ENCODE measurements at regions not wholly inside any gene's neighbourhood (a gene's known extent, or its start where the extent isn't known, plus 50 kb on each side); places are given as distances from the start of the nearest gene placed in this dataset.

- H3K4me3 Mint-ChIP-seq: no peak overlapping the region
- H3K27ac Mint-ChIP-seq: no peak overlapping the region
- H3K36me3 Mint-ChIP-seq (ENCODE audit: low read depth): no peaks in the 10 kb centered on the region
- H3K9me3 Mint-ChIP-seq: no peaks in the 10 kb centered on the region
- no peaks in the 10 kb centered on the region for H3K27me3 Mint-ChIP-seq (ENCODE audit: low read depth)
- no peaks in the 10 kb centered on the region for H3K4me1 Mint-ChIP-seq (ENCODE audit: low read depth)
Measured at GRCh38 chr2:217689053-217689452, 313.7 kb downstream of the TNS1 start.

GRCh38 chr2:217688494-217688893 lies 314.3 kb downstream of the TNS1 start:
- Mint-ChIP-seq H3K4me3 (no peak overlapping the region), H3K9me3 (no peaks in the 10 kb centered on the region), H3K27me3 (ENCODE audit: low read depth) (no peaks in the 10 kb centered on the region), H3K4me1 (ENCODE audit: low read depth) (no peaks in the 10 kb centered on the region), H3K36me3 (ENCODE audit: low read depth) (no peaks in the 10 kb centered on the region), H3K27ac (no peak overlapping the region)

GRCh38 chr2:217687771-217688170 lies 315.0 kb downstream of the TNS1 start:
- H3K36me3 Mint-ChIP-seq (ENCODE audit: low read depth): no peaks in the 10 kb centered on the region
- no peaks in the 10 kb centered on the region for H3K4me1 Mint-ChIP-seq (ENCODE audit: low read depth)
- no peak overlapping the region for H3K27ac Mint-ChIP-seq
- no peaks in the 10 kb centered on the region for H3K9me3 Mint-ChIP-seq
- no peak overlapping the region for H3K4me3 Mint-ChIP-seq
- no peaks in the 10 kb centered on the region for H3K27me3 Mint-ChIP-seq (ENCODE audit: low read depth)

- Mint-ChIP-seq H3K4me1 (ENCODE audit: low read depth) (no peaks in the 10 kb centered on the region), H3K27me3 (ENCODE audit: low read depth) (no peaks in the 10 kb centered on the region), H3K27ac (no peak overlapping the region), H3K9me3 (no peaks in the 10 kb centered on the region), H3K4me3 (no peak overlapping the region), H3K36me3 (ENCODE audit: low read depth) (no peaks in the 10 kb centered on the region)
Measured at GRCh38 chr2:217685255-217685605, 317.6 kb downstream of the TNS1 start.

- Mint-ChIP-seq H3K27ac (no peak overlapping the region), H3K4me3 (no peak overlapping the region), H3K9me3 (no peaks in the 10 kb centered on the region), H3K27me3 (ENCODE audit: low read depth) (no peaks in the 10 kb centered on the region), H3K36me3 (ENCODE audit: low read depth) (no peaks in the 10 kb centered on the region), H3K4me1 (ENCODE audit: low read depth) (no peaks in the 10 kb centered on the region)
Measured at GRCh38 chr2:217684431-217685254, 318.2 kb downstream of the TNS1 start.

GRCh38 chr2:217683106-217683870 lies 319.5 kb downstream of the TNS1 start:
- Mint-ChIP-seq H3K9me3 (peaks cover 5% of the 10 kb centered on the region), H3K27me3 (ENCODE audit: low read depth) (no peaks in the 10 kb centered on the region), H3K36me3 (ENCODE audit: low read depth) (no peaks in the 10 kb centered on the region), H3K27ac (no peak overlapping the region), H3K4me1 (ENCODE audit: low read depth) (no peaks in the 10 kb centered on the region), H3K4me3 (no peak overlapping the region)

- H3K4me1 Mint-ChIP-seq (ENCODE audit: low read depth): no peaks in the 10 kb centered on the region
- H3K27ac Mint-ChIP-seq: no peak overlapping the region
- H3K36me3 Mint-ChIP-seq (ENCODE audit: low read depth): no peaks in the 10 kb centered on the region
- no peaks in the 10 kb centered on the region for H3K27me3 Mint-ChIP-seq (ENCODE audit: low read depth)
- peaks cover 5% of the 10 kb centered on the region for H3K9me3 Mint-ChIP-seq
- H3K4me3 Mint-ChIP-seq: no peak overlapping the region
Measured at GRCh38 chr2:217681791-217682190, 321.0 kb downstream of the TNS1 start.

- H3K4me3 Mint-ChIP-seq: no peak overlapping the region
- H3K9me3 Mint-ChIP-seq: peaks cover 6% of the 10 kb centered on the region
- H3K27me3 Mint-ChIP-seq (ENCODE audit: low read depth): no peaks in the 10 kb centered on the region
- H3K36me3 Mint-ChIP-seq (ENCODE audit: low read depth): no peaks in the 10 kb centered on the region
- H3K27ac Mint-ChIP-seq: no peak overlapping the region
- H3K4me1 Mint-ChIP-seq (ENCODE audit: low read depth): no peaks in the 10 kb centered on the region
Measured at GRCh38 chr2:217680381-217680780, 322.4 kb downstream of the TNS1 start.

GRCh38 chr2:217673627-217674026 lies 329.2 kb downstream of the TNS1 start:
- no peaks in the 10 kb centered on the region for H3K27me3 Mint-ChIP-seq (ENCODE audit: low read depth)
- H3K36me3 Mint-ChIP-seq (ENCODE audit: low read depth): no peaks in the 10 kb centered on the region
- H3K9me3 Mint-ChIP-seq: peaks cover 3% of the 10 kb centered on the region
- no peaks in the 10 kb centered on the region for H3K4me1 Mint-ChIP-seq (ENCODE audit: low read depth)
- no peak overlapping the region for H3K27ac Mint-ChIP-seq
- no peak overlapping the region for H3K4me3 Mint-ChIP-seq

- H3K36me3 Mint-ChIP-seq (ENCODE audit: low read depth): no peaks in the 10 kb centered on the region
- H3K4me3 Mint-ChIP-seq: no peak overlapping the region
- H3K4me1 Mint-ChIP-seq (ENCODE audit: low read depth): no peaks in the 10 kb centered on the region
- H3K27me3 Mint-ChIP-seq (ENCODE audit: low read depth): no peaks in the 10 kb centered on the region
- H3K27ac Mint-ChIP-seq: no peak overlapping the region
- H3K9me3 Mint-ChIP-seq: peaks cover 3% of the 10 kb centered on the region
Measured at GRCh38 chr2:217672472-217672871, 330.3 kb downstream of the TNS1 start.

- Mint-ChIP-seq H3K9me3 (peaks cover 3% of the 10 kb centered on the region), H3K27me3 (ENCODE audit: low read depth) (no peaks in the 10 kb centered on the region), H3K4me3 (no peak overlapping the region), H3K4me1 (ENCODE audit: low read depth) (no peaks in the 10 kb centered on the region), H3K27ac (no peak overlapping the region), H3K36me3 (ENCODE audit: low read depth) (no peaks in the 10 kb centered on the region)
Measured at GRCh38 chr2:217671871-217672270, 330.9 kb downstream of the TNS1 start.

- peaks cover 3% of the 10 kb centered on the region for H3K9me3 Mint-ChIP-seq
- H3K27me3 Mint-ChIP-seq (ENCODE audit: low read depth): no peaks in the 10 kb centered on the region
- H3K4me1 Mint-ChIP-seq (ENCODE audit: low read depth): no peaks in the 10 kb centered on the region
- no peak overlapping the region for H3K27ac Mint-ChIP-seq
- H3K4me3 Mint-ChIP-seq: no peak overlapping the region
- H3K36me3 Mint-ChIP-seq (ENCODE audit: low read depth): no peaks in the 10 kb centered on the region
Measured at GRCh38 chr2:217671075-217671474, 331.7 kb downstream of the TNS1 start.

- no peaks in the 10 kb centered on the region for H3K36me3 Mint-ChIP-seq (ENCODE audit: low read depth)
- no peaks in the 10 kb centered on the region for H3K4me1 Mint-ChIP-seq (ENCODE audit: low read depth)
- no peaks in the 10 kb centered on the region for H3K9me3 Mint-ChIP-seq
- no peak overlapping the region for H3K4me3 Mint-ChIP-seq
- H3K27ac Mint-ChIP-seq: no peak overlapping the region
- no peaks in the 10 kb centered on the region for H3K27me3 Mint-ChIP-seq (ENCODE audit: low read depth)
Measured at GRCh38 chr2:217669831-217670230, 333.0 kb downstream of the TNS1 start.

GRCh38 chr2:217667512-217667911 lies 335.3 kb downstream of the TNS1 start:
- H3K36me3 Mint-ChIP-seq (ENCODE audit: low read depth): no peaks in the 10 kb centered on the region
- no peak overlapping the region for H3K27ac Mint-ChIP-seq
- H3K4me1 Mint-ChIP-seq (ENCODE audit: low read depth): no peaks in the 10 kb centered on the region
- no peaks in the 10 kb centered on the region for H3K9me3 Mint-ChIP-seq
- H3K27me3 Mint-ChIP-seq (ENCODE audit: low read depth): no peaks in the 10 kb centered on the region
- H3K4me3 Mint-ChIP-seq: no peak overlapping the region

GRCh38 chr2:217667035-217667434 lies 335.8 kb downstream of the TNS1 start:
- Mint-ChIP-seq H3K27ac (no peak overlapping the region), H3K4me3 (no peak overlapping the region), H3K9me3 (no peaks in the 10 kb centered on the region), H3K27me3 (ENCODE audit: low read depth) (no peaks in the 10 kb centered on the region), H3K36me3 (ENCODE audit: low read depth) (no peaks in the 10 kb centered on the region), H3K4me1 (ENCODE audit: low read depth) (no peaks in the 10 kb centered on the region)

Measured in T-helper 1 cell treated with Interleukin-12 subunit alpha and Interleukin-12 subunit beta and Interleukin-4 antibody, amounts not matched to agents 30 μg/mL and 1 μg/mL, for 36 hours (primary cell).